Retinal pigment epithelial cell (primary cell): ENCODE measurements at regions not wholly inside any gene's neighbourhood (a gene's known extent, or its start where the extent isn't known, plus 50 kb on each side); places are given as distances from the start of the nearest gene placed in this dataset.

Experiments
- DNase-seq: peaks from one replicate; pipeline ENCODE4 v3.0.0-alpha.2; 2010; ENCODE audit warnings: low read depth
- H3K4me3 ChIP-seq: 2 replicates; pipeline ENCODE4 v1.5.1; 2011; ENCODE audit warnings: mild to moderate bottlenecking, low read length, control low read depth, moderate library complexity
- CTCF ChIP-seq: conservative IDR thresholded peaks from 2 replicates; pipeline ENCODE4 v1.5.1; 2011; ENCODE audit warnings: low read depth, low read length, control low read depth, inconsistent platforms

DNA sequence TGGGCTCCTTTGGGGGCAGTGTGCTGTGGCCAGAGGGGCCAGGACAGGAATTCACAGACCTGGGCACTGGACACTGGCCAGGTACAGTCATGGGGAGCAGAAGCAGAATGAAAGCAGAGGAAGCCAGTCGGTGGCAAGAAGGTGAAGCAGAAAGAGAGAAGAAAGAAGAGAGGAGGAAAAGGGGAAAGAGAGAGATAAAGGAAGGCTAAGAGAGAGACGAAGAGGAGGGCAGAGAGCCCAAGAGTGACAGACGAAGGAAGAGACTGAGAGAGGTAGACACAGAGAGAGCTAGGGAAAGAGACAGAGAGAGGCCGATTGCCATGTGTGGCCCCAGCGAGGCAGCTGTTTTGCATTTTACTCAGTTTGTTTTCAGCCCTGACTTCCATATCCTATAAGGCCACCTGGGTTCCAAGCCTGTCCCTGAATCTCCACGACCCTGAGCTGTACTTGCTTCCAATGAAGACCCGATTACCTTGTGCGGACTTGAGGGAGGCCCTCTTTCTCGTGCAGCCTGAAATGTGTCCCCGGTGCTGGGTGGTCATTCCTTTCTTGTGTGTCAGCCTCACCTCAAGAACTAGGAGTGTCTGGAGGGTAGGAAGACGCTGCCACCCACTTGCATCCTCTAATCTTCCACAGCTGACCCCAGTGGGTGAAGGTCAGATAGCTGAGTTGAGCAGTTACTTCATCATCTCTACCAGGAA, 73.9 kb downstream of the LSM3 start:
- DNase-seq: no peak
- TF ChIP-seq CTCF: no peak
- H3K4me3 ChIP-seq: no peak overlapping the region

- H3K4me3 ChIP-seq: no peak overlapping the region
- no peak for TF ChIP-seq CTCF
- DNase-seq: no peak
Observed at GRCh38 chr3:14253022-14253706, 74.5 kb downstream of the LSM3 start.

DNA sequence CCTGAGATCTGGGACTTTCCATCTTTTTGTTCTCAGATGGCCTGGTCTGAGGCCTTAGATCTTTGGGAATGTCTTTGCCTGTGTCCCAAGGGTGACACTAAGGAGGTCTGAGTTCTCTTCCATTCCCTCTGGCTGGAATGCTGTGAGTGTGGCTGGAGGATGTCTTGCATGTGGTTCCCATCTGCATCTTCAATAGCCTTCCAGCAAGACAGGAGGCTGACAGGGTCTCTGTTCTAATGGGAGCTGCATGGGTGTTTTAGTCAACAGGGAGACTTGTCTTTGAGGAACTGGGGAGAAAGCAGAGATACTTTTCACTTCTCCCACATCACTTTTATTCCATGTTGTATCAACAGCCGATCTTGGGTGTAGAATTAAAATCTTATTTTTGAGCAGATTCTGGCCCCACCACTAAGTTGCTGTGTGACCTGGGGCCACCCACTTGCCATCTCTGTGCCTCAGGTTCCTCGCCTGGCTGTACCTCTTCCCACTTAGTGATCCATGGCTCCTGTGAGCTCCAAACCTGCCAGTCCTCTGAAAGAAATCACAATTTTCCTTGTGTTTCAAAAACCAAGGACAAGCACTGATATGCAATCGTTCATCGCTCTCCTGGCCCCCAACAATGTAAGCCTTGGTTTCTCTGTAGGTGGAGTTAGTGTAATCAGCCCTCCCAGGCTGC, 75.2 kb downstream of the LSM3 start:
- no peak for TF ChIP-seq CTCF
- DNase-seq: no peak
- H3K4me3 ChIP-seq: no peak overlapping the region

DNA sequence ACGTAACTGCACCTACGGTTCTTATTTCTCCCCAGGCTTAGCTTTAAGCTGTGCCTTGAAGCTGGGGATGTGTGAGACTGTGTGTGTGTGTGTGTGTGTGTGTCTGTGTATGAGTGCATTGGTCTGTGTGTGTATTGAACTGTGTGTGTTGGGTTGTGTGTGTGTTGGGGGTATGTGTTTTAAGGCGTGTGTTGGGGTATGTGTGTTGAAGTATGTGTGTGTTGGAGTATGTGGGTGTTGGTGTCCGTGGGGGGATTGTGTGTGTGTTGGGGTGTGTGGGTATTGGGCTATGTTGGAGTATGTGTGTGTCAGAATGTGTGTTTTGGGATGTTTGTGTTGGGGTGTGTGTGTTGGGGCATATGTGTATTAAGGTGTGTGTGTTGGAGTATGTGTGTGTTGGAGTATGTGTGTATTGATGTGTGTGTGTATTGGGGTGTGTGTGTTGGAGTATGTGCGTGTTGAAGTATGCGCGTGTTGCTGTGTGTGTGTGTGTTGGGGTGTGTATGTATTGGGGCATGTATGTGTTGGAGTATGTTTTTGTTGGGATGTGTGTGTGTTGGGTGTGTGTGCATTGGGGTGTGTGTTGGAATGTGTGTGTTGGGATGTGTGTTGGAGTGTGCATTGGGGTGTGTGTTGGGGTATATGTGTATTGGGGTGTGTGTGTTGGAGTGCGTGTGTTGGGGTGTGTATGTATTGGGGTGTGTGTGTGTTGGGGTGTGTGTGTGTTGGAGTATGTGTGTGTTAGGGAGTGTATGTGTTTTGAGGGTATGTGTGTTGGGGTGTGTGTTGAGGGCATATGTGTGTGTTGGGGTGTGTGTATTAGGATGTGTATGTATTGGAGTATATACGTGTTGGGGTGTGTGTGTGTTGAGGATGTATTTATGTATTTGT, 76.4 kb downstream of the LSM3 start:
- no peak for TF ChIP-seq CTCF

GRCh38 chr3:14256046-14256445, 77.4 kb downstream of the LSM3 start:
- no peak overlapping the region for H3K4me3 ChIP-seq
- no peak for DNase-seq
- TF ChIP-seq CTCF: no peak

More for the DNA sequence above, 76.4 kb downstream of the LSM3 start:
- no peak overlapping the region for H3K4me3 ChIP-seq
- no peak for DNase-seq

DNA sequence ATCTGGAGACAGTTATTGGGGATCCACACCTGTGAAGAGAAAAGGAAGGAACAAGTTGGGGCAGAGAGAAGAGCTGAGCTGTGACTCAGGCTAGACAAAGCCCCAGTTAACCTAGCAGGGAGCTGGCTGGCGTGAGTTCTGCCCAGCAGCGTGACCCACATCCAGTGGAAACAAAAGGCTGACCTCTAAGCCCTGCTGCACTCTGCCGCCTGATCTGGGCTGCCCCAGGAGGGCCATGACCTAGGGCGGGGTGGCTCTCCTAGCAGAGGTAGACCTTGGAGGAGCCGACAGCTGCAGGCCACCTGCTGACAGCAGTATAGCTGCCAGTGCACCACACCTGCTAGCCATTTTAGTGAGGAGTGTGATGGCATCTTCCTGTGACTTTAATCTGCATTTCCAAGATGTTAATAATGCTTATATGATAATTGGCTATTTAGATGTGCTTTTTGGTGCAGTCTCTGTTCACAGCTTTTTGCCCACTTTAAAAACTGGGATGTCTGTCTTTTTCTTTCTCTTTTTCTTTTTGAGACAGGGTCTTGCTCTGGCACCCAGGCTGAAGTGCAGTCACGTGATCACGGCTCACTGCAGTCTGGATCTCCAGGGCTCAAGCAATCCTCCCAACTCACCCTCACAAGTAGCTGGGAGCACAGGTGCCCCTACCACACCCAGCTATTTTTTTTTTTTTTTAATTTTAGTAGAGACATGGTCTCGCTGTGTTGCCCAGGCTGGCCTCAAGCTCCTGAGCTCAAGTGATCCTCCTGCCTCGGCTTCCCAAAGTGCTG, 78.1 kb downstream of the LSM3 start:
- peak; percentile 2 for TF ChIP-seq CTCF
- no peak overlapping the region for H3K4me3 ChIP-seq
- no peak for DNase-seq
